ENCODE measurements at regions not wholly inside any gene's neighbourhood (a gene's known extent, or its start where the extent isn't known, plus 50 kb on each side); places are given as distances from the start of the nearest gene placed in this dataset.
"Not testable (repeated sequence)": the region's sequence is repeated elsewhere in the genome, so short reads cannot be mapped to it uniquely, and the experiment has no call there.

DNA sequence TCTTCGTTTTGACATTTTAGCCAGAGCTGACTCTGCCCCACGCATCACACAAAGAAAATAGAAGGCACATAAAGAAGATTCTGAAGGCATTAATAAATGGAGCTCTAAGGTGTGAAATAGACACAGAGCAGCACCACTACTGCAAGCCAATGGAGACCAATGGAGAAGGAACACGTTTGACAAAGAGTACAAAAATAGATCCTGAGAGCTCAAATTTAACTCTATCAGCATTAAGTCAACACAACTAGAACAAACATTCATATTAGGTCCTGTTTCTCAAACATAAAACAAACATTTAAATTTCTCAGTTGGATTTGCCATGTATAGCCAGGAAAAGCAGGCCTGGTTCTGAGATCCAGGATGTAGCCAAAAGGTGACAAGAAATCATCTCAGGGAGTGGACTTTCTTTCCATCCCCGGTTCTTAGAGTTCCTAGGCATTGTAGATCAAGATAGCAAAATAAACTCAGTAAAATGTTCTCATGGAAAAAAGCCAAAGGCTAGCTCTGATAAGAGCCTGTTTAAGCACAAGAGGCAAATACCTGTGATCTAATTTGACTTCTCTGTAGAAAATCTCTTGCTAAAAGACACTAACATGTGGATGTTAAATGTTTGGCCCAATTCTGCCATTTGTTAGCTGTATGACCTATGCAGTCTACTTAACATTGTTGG lies 174.2 kb upstream of the VIPR2 start:
- no peaks in the 10 kb centered on the region for H3K36me3 ChIP-seq (ENCODE audit: control insufficient read depth in 4 of 4, insufficient read depth in 4 of 4, low read length in 3 of 4)
- H3K4me1 ChIP-seq (ENCODE audit: control extremely low read depth in 1 of 4, control insufficient read depth in 4 of 4, insufficient read depth in 4 of 4, low read length in 3 of 4) = no peaks in the 10 kb centered on the region
- H3K4me3 ChIP-seq (ENCODE audit: control insufficient read depth in 1 of 7, extremely low read depth in 1 of 7, insufficient read depth in 4 of 7, low read depth in 2 of 7, low read length in 6 of 7) = no peak overlapping the region
- H3K27ac ChIP-seq (ENCODE audit: insufficient read depth in 1 of 2, low read depth in 1 of 2, low read length in 2 of 2, poor library complexity in 1 of 2, severe bottlenecking in 2 of 2) = no peak overlapping the region
- DNase-seq = no peak
- CTCF ChIA-PET = no interaction called here
- peaks cover 0 to 11% (median 4%) of the 10 kb centered on the region in 5 experiments for H3K9me3 ChIP-seq (ENCODE audit: control extremely low read depth in 1 of 5, control insufficient read depth in 4 of 5, insufficient read depth in 2 of 5, low read depth in 1 of 5, low read length in 4 of 5)
- WGBS (ENCODE audit: insufficient coverage) = 86% methylated on average over 2 of the region's 4 CpGs
- no peaks in the 10 kb centered on the region for H3K27me3 ChIP-seq (replicated peaks in 2 of 5; ENCODE audit: control insufficient read depth in 4 of 5, insufficient read depth in 5 of 5, low read length in 4 of 5)
- POLR2A ChIA-PET = no interaction called here

GRCh38 chr7:159317294-159317693 lies 172.6 kb upstream of the VIPR2 start:
- Histone ChIP-seq H3K9me3 (ENCODE audit: control extremely low read depth in 1 of 5, control insufficient read depth in 4 of 5, insufficient read depth in 2 of 5, low read depth in 1 of 5, low read length in 4 of 5) (peaks cover 0 to 11% (median 4%) of the 10 kb centered on the region in 5 experiments), H3K4me1 (ENCODE audit: control extremely low read depth in 1 of 4, control insufficient read depth in 4 of 4, insufficient read depth in 4 of 4, low read length in 3 of 4) (no peaks in the 10 kb centered on the region), H3K27me3 (replicated peaks in 2 of 5; ENCODE audit: control insufficient read depth in 4 of 5, insufficient read depth in 5 of 5, low read length in 4 of 5) (no peaks in the 10 kb centered on the region), H3K27ac (ENCODE audit: insufficient read depth in 1 of 2, low read depth in 1 of 2, low read length in 2 of 2, poor library complexity in 1 of 2, severe bottlenecking in 2 of 2) (no peak overlapping the region), H3K4me3 (ENCODE audit: control insufficient read depth in 1 of 7, extremely low read depth in 1 of 7, insufficient read depth in 4 of 7, low read depth in 2 of 7, low read length in 6 of 7) (no peak overlapping the region), H3K36me3 (ENCODE audit: control insufficient read depth in 4 of 4, insufficient read depth in 4 of 4, low read length in 3 of 4) (no peaks in the 10 kb centered on the region)
- POLR2A ChIA-PET = no interaction called here
- CTCF ChIA-PET = no interaction called here
- peak in 2 of 3 donors; percentile 24 to 29 for DNase-seq

- no CpG with 5 or more reads among the region's 1 CpG for WGBS (ENCODE audit: insufficient coverage)
- ChIA-PET POLR2A (no interaction called here), CTCF (interaction anchor here (0.5 kb wide), 1 partner anchor 19 kb away, joined by 3 read pairs; no protein-coding TSS in a partner anchor)
- H3K4me3 ChIP-seq (ENCODE audit: control insufficient read depth in 1 of 7, extremely low read depth in 1 of 7, insufficient read depth in 4 of 7, low read depth in 2 of 7, low read length in 6 of 7) = no peak overlapping the region
- no peak for DNase-seq
- no peaks in the 10 kb centered on the region for H3K36me3 ChIP-seq (ENCODE audit: control insufficient read depth in 4 of 4, insufficient read depth in 4 of 4, low read length in 3 of 4)
- no peaks in the 10 kb centered on the region for H3K4me1 ChIP-seq (ENCODE audit: control extremely low read depth in 1 of 4, control insufficient read depth in 4 of 4, insufficient read depth in 4 of 4, low read length in 3 of 4)
- peaks cover 0 to 1% (median 0%) of the 10 kb centered on the region in 5 experiments for H3K9me3 ChIP-seq (ENCODE audit: control extremely low read depth in 1 of 5, control insufficient read depth in 4 of 5, insufficient read depth in 2 of 5, low read depth in 1 of 5, low read length in 4 of 5)
- no peak overlapping the region for H3K27ac ChIP-seq (ENCODE audit: insufficient read depth in 1 of 2, low read depth in 1 of 2, low read length in 2 of 2, poor library complexity in 1 of 2, severe bottlenecking in 2 of 2)
- H3K27me3 ChIP-seq (replicated peaks in 2 of 5; ENCODE audit: control insufficient read depth in 4 of 5, insufficient read depth in 5 of 5, low read length in 4 of 5) = no peaks in the 10 kb centered on the region
These were observed 166.5 kb upstream of the VIPR2 start for GRCh38 chr7:159311172-159311494.

GRCh38 chr7:159310457-159311171 lies 165.9 kb upstream of the VIPR2 start:
- no peaks in the 10 kb centered on the region for H3K27me3 ChIP-seq (replicated peaks in 2 of 5; ENCODE audit: control insufficient read depth in 4 of 5, insufficient read depth in 5 of 5, low read length in 4 of 5)
- no peak overlapping the region for H3K27ac ChIP-seq (ENCODE audit: insufficient read depth in 1 of 2, low read depth in 1 of 2, low read length in 2 of 2, poor library complexity in 1 of 2, severe bottlenecking in 2 of 2)
- H3K4me1 ChIP-seq (ENCODE audit: control extremely low read depth in 1 of 4, control insufficient read depth in 4 of 4, insufficient read depth in 4 of 4, low read length in 3 of 4) = no peaks in the 10 kb centered on the region
- ChIA-PET CTCF (interaction anchor here (0.5 kb wide), 1 partner anchor 19 kb away, joined by 3 read pairs; no protein-coding TSS in a partner anchor), POLR2A (no interaction called here)
- H3K9me3 ChIP-seq (ENCODE audit: control extremely low read depth in 1 of 5, control insufficient read depth in 4 of 5, insufficient read depth in 2 of 5, low read depth in 1 of 5, low read length in 4 of 5) = peaks cover 0 to 1% (median 0%) of the 10 kb centered on the region in 5 experiments
- no peak overlapping the region for H3K4me3 ChIP-seq (ENCODE audit: control insufficient read depth in 1 of 7, extremely low read depth in 1 of 7, insufficient read depth in 4 of 7, low read depth in 2 of 7, low read length in 6 of 7)
- WGBS (ENCODE audit: insufficient coverage) = 27% methylated on average over 3 of the region's 5 CpGs
- no peaks in the 10 kb centered on the region for H3K36me3 ChIP-seq (ENCODE audit: control insufficient read depth in 4 of 4, insufficient read depth in 4 of 4, low read length in 3 of 4)
- no peak for DNase-seq

DNA sequence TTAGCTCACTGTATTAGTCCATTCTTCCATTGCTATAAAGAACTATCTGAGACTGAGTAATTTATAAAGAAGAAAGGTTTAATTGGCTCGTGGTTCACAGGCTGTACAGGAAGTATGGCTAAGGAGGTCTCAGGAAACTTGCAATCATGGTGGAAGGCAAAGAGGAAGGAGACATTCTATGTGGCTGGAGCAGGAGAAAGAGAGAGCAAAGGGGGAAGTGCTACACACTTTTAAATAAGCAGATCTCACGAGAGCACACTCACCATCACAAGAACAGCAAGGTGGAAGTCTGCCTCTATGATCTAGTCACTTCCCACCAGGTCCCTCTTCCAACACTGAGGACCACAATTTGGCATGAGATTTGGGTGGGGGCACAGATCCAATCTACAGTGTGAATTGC lies 164.5 kb upstream of the VIPR2 start:
- CTCF ChIA-PET; H3K27ac ChIP-seq (ENCODE audit: insufficient read depth in 1 of 2, low read depth in 1 of 2, low read length in 2 of 2, poor library complexity in 1 of 2, severe bottlenecking in 2 of 2); H3K27me3 ChIP-seq (replicated peaks in 2 of 5; ENCODE audit: control insufficient read depth in 4 of 5, insufficient read depth in 5 of 5, low read length in 4 of 5); POLR2A ChIA-PET; H3K36me3 ChIP-seq (ENCODE audit: control insufficient read depth in 4 of 4, insufficient read depth in 4 of 4, low read length in 3 of 4); H3K4me1 ChIP-seq (ENCODE audit: control extremely low read depth in 1 of 4, control insufficient read depth in 4 of 4, insufficient read depth in 4 of 4, low read length in 3 of 4); H3K4me3 ChIP-seq (ENCODE audit: control insufficient read depth in 1 of 7, extremely low read depth in 1 of 7, insufficient read depth in 4 of 7, low read depth in 2 of 7, low read length in 6 of 7); DNase-seq; H3K9me3 ChIP-seq (ENCODE audit: control extremely low read depth in 1 of 5, control insufficient read depth in 4 of 5, insufficient read depth in 2 of 5, low read depth in 1 of 5, low read length in 4 of 5): not testable (repeated sequence)
- 0% methylated on average over 1 of the region's 2 CpGs for WGBS (ENCODE audit: insufficient coverage)

- CTCF ChIA-PET = no interaction called here
- Histone ChIP-seq H3K36me3 (ENCODE audit: control insufficient read depth in 4 of 4, insufficient read depth in 4 of 4, low read length in 3 of 4) (no peaks in the 10 kb centered on the region), H3K9me3 (ENCODE audit: control extremely low read depth in 1 of 5, control insufficient read depth in 4 of 5, insufficient read depth in 2 of 5, low read depth in 1 of 5, low read length in 4 of 5) (peaks cover 0 to 2% (median 0%) of the 10 kb centered on the region in 5 experiments), H3K27me3 (replicated peaks in 2 of 5; ENCODE audit: control insufficient read depth in 4 of 5, insufficient read depth in 5 of 5, low read length in 4 of 5) (no peaks in the 10 kb centered on the region), H3K27ac (ENCODE audit: insufficient read depth in 1 of 2, low read depth in 1 of 2, low read length in 2 of 2, poor library complexity in 1 of 2, severe bottlenecking in 2 of 2) (no peak overlapping the region), H3K4me1 (ENCODE audit: control extremely low read depth in 1 of 4, control insufficient read depth in 4 of 4, insufficient read depth in 4 of 4, low read length in 3 of 4) (no peaks in the 10 kb centered on the region), H3K4me3 (ENCODE audit: control insufficient read depth in 1 of 7, extremely low read depth in 1 of 7, insufficient read depth in 4 of 7, low read depth in 2 of 7, low read length in 6 of 7) (no peak overlapping the region)
- DNase-seq = no peak
- WGBS (ENCODE audit: insufficient coverage) = no CpG with 5 or more reads among the region's 2 CpGs
- POLR2A ChIA-PET = no interaction called here
These were observed 161.3 kb upstream of the VIPR2 start for GRCh38 chr7:159306012-159306411.

DNA sequence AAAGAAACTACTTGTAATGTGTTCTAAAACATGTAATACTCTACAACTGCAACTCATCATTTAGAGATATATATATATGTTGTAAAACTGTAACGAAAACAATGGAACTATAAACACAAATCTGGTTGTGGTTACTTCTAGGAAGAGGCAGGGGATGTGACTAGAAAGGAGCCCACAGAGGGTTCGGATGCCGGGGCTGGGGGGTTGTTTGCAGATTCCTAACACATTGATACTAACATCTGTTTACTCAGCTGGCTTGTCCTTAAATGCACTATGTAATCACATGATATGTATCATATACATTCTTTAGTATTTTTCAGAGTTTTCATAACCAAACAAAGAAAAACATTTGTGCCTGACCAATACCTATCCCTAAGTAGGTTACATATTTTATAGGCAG lies 160.5 kb upstream of the VIPR2 start:
- H3K36me3 ChIP-seq (ENCODE audit: control insufficient read depth in 4 of 4, insufficient read depth in 4 of 4, low read length in 3 of 4); H3K27me3 ChIP-seq (replicated peaks in 2 of 5; ENCODE audit: control insufficient read depth in 4 of 5, insufficient read depth in 5 of 5, low read length in 4 of 5); DNase-seq; H3K4me1 ChIP-seq (ENCODE audit: control extremely low read depth in 1 of 4, control insufficient read depth in 4 of 4, insufficient read depth in 4 of 4, low read length in 3 of 4); POLR2A ChIA-PET; H3K4me3 ChIP-seq (ENCODE audit: control insufficient read depth in 1 of 7, extremely low read depth in 1 of 7, insufficient read depth in 4 of 7, low read depth in 2 of 7, low read length in 6 of 7); H3K27ac ChIP-seq (ENCODE audit: insufficient read depth in 1 of 2, low read depth in 1 of 2, low read length in 2 of 2, poor library complexity in 1 of 2, severe bottlenecking in 2 of 2); H3K9me3 ChIP-seq (ENCODE audit: control extremely low read depth in 1 of 5, control insufficient read depth in 4 of 5, insufficient read depth in 2 of 5, low read depth in 1 of 5, low read length in 4 of 5); CTCF ChIA-PET: not testable (repeated sequence)
- no CpG with 5 or more reads among the region's 3 CpGs for WGBS (ENCODE audit: insufficient coverage)
